ENCODE measurements at regions not wholly inside any gene's neighbourhood (a gene's known extent, or its start where the extent isn't known, plus 50 kb on each side); places are given as distances from the start of the nearest gene placed in this dataset.

DNA sequence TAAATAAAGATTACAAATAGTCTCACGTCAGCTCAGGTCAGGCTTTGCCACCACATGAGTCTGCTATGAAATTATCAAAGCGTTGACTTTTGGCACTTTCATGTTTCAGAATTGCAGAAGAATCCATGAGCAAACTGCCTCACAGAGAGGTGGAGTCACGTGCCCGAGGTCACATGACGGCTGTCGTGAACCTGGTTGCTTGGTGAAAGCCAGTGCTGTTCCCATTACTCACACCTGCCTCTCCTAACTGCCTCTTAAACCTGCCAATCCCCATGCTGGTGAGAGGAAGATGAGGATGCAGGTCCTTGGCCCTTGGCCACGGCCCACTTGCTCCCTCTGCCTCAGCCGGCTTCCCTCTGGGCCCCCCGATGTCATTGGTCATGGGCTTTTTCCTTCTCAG is 272.7 kb downstream of the BCL11B start:
- TF ChIP-seq EZH2 (IDR thresholded peaks at IDR 0.05; ENCODE audit: insufficient read depth, low read length) = no peak
- TF ChIP-seq, protein P1, sequence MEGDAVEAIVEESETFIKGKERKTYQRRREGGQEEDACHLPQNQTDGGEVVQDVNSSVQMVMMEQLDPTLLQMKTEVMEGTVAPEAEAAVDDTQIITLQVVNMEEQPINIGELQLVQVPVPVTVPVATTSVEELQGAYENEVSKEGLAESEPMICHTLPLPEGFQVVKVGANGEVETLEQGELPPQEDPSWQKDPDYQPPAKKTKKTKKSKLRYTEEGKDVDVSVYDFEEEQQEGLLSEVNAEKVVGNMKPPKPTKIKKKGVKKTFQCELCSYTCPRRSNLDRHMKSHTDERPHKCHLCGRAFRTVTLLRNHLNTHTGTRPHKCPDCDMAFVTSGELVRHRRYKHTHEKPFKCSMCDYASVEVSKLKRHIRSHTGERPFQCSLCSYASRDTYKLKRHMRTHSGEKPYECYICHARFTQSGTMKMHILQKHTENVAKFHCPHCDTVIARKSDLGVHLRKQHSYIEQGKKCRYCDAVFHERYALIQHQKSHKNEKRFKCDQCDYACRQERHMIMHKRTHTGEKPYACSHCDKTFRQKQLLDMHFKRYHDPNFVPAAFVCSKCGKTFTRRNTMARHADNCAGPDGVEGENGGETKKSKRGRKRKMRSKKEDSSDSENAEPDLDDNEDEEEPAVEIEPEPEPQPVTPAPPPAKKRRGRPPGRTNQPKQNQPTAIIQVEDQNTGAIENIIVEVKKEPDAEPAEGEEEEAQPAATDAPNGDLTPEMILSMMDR (IDR thresholded peaks at IDR 0.05; ENCODE audit: insufficient read depth, low read depth, low read length) = no peak

GRCh38 chr14:98999901-99000300 is 272.1 kb downstream of the BCL11B start:
- FAIRE-seq (no peak), DNase-seq (ENCODE audit: low read depth) (no peak)
- Histone ChIP-seq H4K20me1 (ENCODE audit: insufficient read depth, low read length) (no peaks in the 10 kb centered on the region), H3K27ac (ENCODE audit: low read depth, low read length) (no peak overlapping the region), H3K36me3 (ENCODE audit: insufficient read depth, low read length) (no peaks in the 10 kb centered on the region), H3K9me3 (ENCODE audit: insufficient read depth, low read depth, low read length) (no peaks in the 10 kb centered on the region), H2AFZ (ENCODE audit: low read depth, low read length) (no peak overlapping the region), H3K27me3 (ENCODE audit: insufficient read depth, low read length) (no peaks in the 10 kb centered on the region), H3K79me2 (ENCODE audit: insufficient read depth, low read length) (no peaks in the 10 kb centered on the region), H3K4me1 (ENCODE audit: insufficient read depth, low read length) (no peaks in the 10 kb centered on the region), H3K9ac (ENCODE audit: low read length) (no peak overlapping the region), H3K4me3 (ENCODE audit: insufficient read depth, low read depth, low read length) (no peak overlapping the region), H3K4me2 (ENCODE audit: low read length) (no peak overlapping the region)
- TF ChIP-seq, protein P1 (IDR thresholded peaks at IDR 0.05; ENCODE audit: insufficient read depth, low read depth, low read length) = no peak
- no peak for TF ChIP-seq EZH2 (IDR thresholded peaks at IDR 0.05; ENCODE audit: insufficient read depth, low read length)
- no peaks in the 10 kb centered on the region for H3K36me3 Mint-ChIP-seq (ENCODE audit: low read depth, unreplicated experiment)
- no peak overlapping the region for H3K27ac Mint-ChIP-seq (ENCODE audit: unreplicated experiment)
- no peaks in the 10 kb centered on the region for H3K4me1 Mint-ChIP-seq (ENCODE audit: low read depth, unreplicated experiment)
- H3K9me3 Mint-ChIP-seq (ENCODE audit: unreplicated experiment) = no peaks in the 10 kb centered on the region
- H3K4me3 Mint-ChIP-seq (ENCODE audit: unreplicated experiment) = no peak overlapping the region
- H3K27me3 Mint-ChIP-seq (ENCODE audit: low read depth, unreplicated experiment) = peaks cover 30% of the 10 kb centered on the region

More for the DNA sequence above, 272.7 kb downstream of the BCL11B start:
- Histone ChIP-seq H3K79me2 (ENCODE audit: insufficient read depth, low read length) (no peaks in the 10 kb centered on the region), H3K9me3 (ENCODE audit: insufficient read depth, low read depth, low read length) (no peaks in the 10 kb centered on the region), H3K4me1 (ENCODE audit: insufficient read depth, low read length) (no peaks in the 10 kb centered on the region), H4K20me1 (ENCODE audit: insufficient read depth, low read length) (no peaks in the 10 kb centered on the region), H3K27ac (ENCODE audit: low read depth, low read length) (no peak overlapping the region), H3K9ac (ENCODE audit: low read length) (no peak overlapping the region), H3K4me2 (ENCODE audit: low read length) (no peak overlapping the region), H3K27me3 (ENCODE audit: insufficient read depth, low read length) (no peaks in the 10 kb centered on the region), H3K36me3 (ENCODE audit: insufficient read depth, low read length) (no peaks in the 10 kb centered on the region), H3K4me3 (ENCODE audit: insufficient read depth, low read depth, low read length) (no peak overlapping the region), H2AFZ (ENCODE audit: low read depth, low read length) (no peak overlapping the region)
- DNase-seq (ENCODE audit: low read depth) (no peak), FAIRE-seq (no peak)
- no peak overlapping the region for H3K27ac Mint-ChIP-seq (ENCODE audit: unreplicated experiment)
- no peaks in the 10 kb centered on the region for H3K36me3 Mint-ChIP-seq (ENCODE audit: low read depth, unreplicated experiment)
- peaks cover 30% of the 10 kb centered on the region for H3K27me3 Mint-ChIP-seq (ENCODE audit: low read depth, unreplicated experiment)
- H3K4me1 Mint-ChIP-seq (ENCODE audit: low read depth, unreplicated experiment) = no peaks in the 10 kb centered on the region
- H3K4me3 Mint-ChIP-seq (ENCODE audit: unreplicated experiment) = no peak overlapping the region
- H3K9me3 Mint-ChIP-seq (ENCODE audit: unreplicated experiment) = no peaks in the 10 kb centered on the region

DNA sequence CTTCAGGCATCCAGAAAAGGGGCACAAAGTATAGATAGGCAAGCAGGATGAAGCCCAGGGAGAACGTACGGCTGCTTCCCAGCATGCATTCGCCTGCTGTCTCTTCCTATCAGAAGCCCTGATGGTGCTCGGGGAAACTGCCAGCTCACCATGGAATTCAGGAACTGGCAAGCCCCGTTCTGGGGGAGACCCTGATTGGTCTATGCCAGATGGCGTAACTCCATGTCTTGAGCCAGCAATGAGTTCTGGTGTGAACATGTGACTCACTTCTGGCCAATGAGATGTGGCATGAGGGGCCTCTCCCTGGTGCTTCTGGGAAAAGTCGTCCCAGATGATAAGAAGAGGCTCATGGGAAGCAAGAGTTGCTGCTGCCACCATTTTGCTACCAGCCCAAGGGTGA is 270.8 kb downstream of the BCL11B start:
- H3K27ac Mint-ChIP-seq (ENCODE audit: unreplicated experiment) = no peak overlapping the region
- DNase-seq (ENCODE audit: low read depth) = no peak
- no peaks in the 10 kb centered on the region for H3K9me3 ChIP-seq (ENCODE audit: insufficient read depth, low read depth, low read length)
- H3K36me3 ChIP-seq (ENCODE audit: insufficient read depth, low read length) = no peaks in the 10 kb centered on the region
- H3K4me3 ChIP-seq (ENCODE audit: insufficient read depth, low read depth, low read length) = no peak overlapping the region
- H3K4me1 Mint-ChIP-seq (ENCODE audit: low read depth, unreplicated experiment) = peaks cover 3% of the 10 kb centered on the region
- H2AFZ ChIP-seq (ENCODE audit: low read depth, low read length) = no peak overlapping the region
- H3K4me3 Mint-ChIP-seq (ENCODE audit: unreplicated experiment) = no peak overlapping the region
- TF ChIP-seq, protein P1 (IDR thresholded peaks at IDR 0.05; ENCODE audit: insufficient read depth, low read depth, low read length) = no peak
- TF ChIP-seq EZH2 (IDR thresholded peaks at IDR 0.05; ENCODE audit: insufficient read depth, low read length) = no peak
- H3K9ac ChIP-seq (ENCODE audit: low read length) = no peak overlapping the region
- H4K20me1 ChIP-seq (ENCODE audit: insufficient read depth, low read length) = no peaks in the 10 kb centered on the region
- FAIRE-seq = no peak
- H3K79me2 ChIP-seq (ENCODE audit: insufficient read depth, low read length) = no peaks in the 10 kb centered on the region
- H3K4me1 ChIP-seq (ENCODE audit: insufficient read depth, low read length) = peaks cover 1% of the 10 kb centered on the region
- no peak overlapping the region for H3K4me2 ChIP-seq (ENCODE audit: low read length)
- peaks cover 30% of the 10 kb centered on the region for H3K27me3 Mint-ChIP-seq (ENCODE audit: low read depth, unreplicated experiment)
- no peak overlapping the region for H3K27ac ChIP-seq (ENCODE audit: low read depth, low read length)
- no peaks in the 10 kb centered on the region for H3K36me3 Mint-ChIP-seq (ENCODE audit: low read depth, unreplicated experiment)
- no peaks in the 10 kb centered on the region for H3K27me3 ChIP-seq (ENCODE audit: insufficient read depth, low read length)
- no peaks in the 10 kb centered on the region for H3K9me3 Mint-ChIP-seq (ENCODE audit: unreplicated experiment)

Measured in astrocyte (in vitro differentiated cells and primary cell).